GM21423 (cell line): ENCODE measurements at regions not wholly inside any gene's neighbourhood (a gene's known extent, or its start where the extent isn't known, plus 50 kb on each side); places are given as distances from the start of the nearest gene placed in this dataset.

Experiments used
- ATAC-seq: cut with Tn5 transposase; IDR thresholded peaks from one replicate; pipeline ENCODE4 v1.9.1; 2021; ENCODE audit warnings: mild to moderate bottlenecking, moderate library complexity; ENCODE audit not compliant: unreplicated experiment

- no peak for ATAC-seq
These were observed 699.0 kb downstream of the FGF9 start for GRCh38 chr13:22369840-22370239.

GRCh38 chr13:22372261-22372660 is 701.4 kb downstream of the FGF9 start:
- ATAC-seq, result no peak

GRCh38 chr13:22375151-22375550 is 704.3 kb downstream of the FGF9 start:
- no peak for ATAC-seq

GRCh38 chr13:22387899-22388298 is 717.0 kb downstream of the FGF9 start:
- no peak for ATAC-seq

- no peak for ATAC-seq
These were observed 729.0 kb downstream of the FGF9 start for GRCh38 chr13:22399801-22400420.

GRCh38 chr13:22402682-22403081 is 731.8 kb downstream of the FGF9 start:
- no peak for ATAC-seq

GRCh38 chr13:22403144-22403543 is 732.3 kb downstream of the FGF9 start:
- ATAC-seq, result no peak

GRCh38 chr13:22405891-22406290 is 735.0 kb downstream of the FGF9 start:
- no peak for ATAC-seq

- ATAC-seq, result no peak
These were observed 741.6 kb downstream of the FGF9 start for GRCh38 chr13:22412452-22412851.

- no peak for ATAC-seq
These were observed 751.1 kb downstream of the FGF9 start for GRCh38 chr13:22422023-22422422.

- ATAC-seq, result no peak
These were observed 751.8 kb downstream of the FGF9 start for GRCh38 chr13:22422712-22423111.

- no peak for ATAC-seq
These were observed 752.4 kb downstream of the FGF9 start for GRCh38 chr13:22423261-22423660.

GRCh38 chr13:22425087-22425486 is 754.2 kb downstream of the FGF9 start:
- no peak for ATAC-seq

- no peak for ATAC-seq
These were observed 753.7 kb upstream of the SGCG start for GRCh38 chr13:22427066-22427465.

GRCh38 chr13:22427783-22428182 is 753.0 kb upstream of the SGCG start:
- ATAC-seq, result no peak

- no peak for ATAC-seq
These were observed 752.5 kb upstream of the SGCG start for GRCh38 chr13:22428188-22428828.

GRCh38 chr13:22432690-22433089 is 748.1 kb upstream of the SGCG start:
- no peak for ATAC-seq

GRCh38 chr13:22447132-22447886 is 733.5 kb upstream of the SGCG start:
- no peak for ATAC-seq

- ATAC-seq, result no peak
These were observed 731.5 kb upstream of the SGCG start for GRCh38 chr13:22449251-22449650.

GRCh38 chr13:22451327-22451741 is 729.4 kb upstream of the SGCG start:
- no peak for ATAC-seq

GRCh38 chr13:22454586-22454985 is 726.2 kb upstream of the SGCG start:
- ATAC-seq, result no peak

GRCh38 chr13:22455036-22455435 is 725.7 kb upstream of the SGCG start:
- no peak for ATAC-seq
